GM19395 (cell line): ENCODE measurements at regions not wholly inside any gene's neighbourhood (a gene's known extent, or its start where the extent isn't known, plus 50 kb on each side); places are given as distances from the start of the nearest gene placed in this dataset.

Experiments
- ATAC-seq: cut with Tn5 transposase; IDR thresholded peaks from one replicate; pipeline ENCODE4 v1.9.1; 2021; ENCODE audit warnings: mild to moderate bottlenecking, moderate library complexity; ENCODE audit not compliant: unreplicated experiment

- ATAC-seq = no peak
Measured at GRCh38 chr7:22627136-22627535, 99.9 kb upstream of the IL6 start.

DNA sequence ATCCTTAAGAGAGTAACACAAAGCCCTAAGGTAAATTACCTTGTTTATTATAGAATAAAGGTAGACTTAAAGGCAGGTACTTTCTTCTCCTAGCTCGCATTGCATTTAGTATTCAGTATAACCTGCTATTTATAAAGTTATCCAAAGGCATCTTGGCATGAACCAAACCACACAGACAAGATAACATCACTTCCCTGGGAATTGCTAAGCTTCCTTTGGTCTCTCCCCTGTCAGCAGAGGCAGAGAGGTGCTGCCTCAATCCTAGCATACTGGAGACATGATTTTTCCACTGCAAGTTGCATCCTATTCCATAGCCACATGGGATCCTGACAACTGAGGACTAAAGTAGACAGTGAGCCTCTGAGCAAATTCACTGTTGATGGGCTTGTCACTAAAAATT is 101.7 kb upstream of the IL6 start:
- no peak for ATAC-seq

DNA sequence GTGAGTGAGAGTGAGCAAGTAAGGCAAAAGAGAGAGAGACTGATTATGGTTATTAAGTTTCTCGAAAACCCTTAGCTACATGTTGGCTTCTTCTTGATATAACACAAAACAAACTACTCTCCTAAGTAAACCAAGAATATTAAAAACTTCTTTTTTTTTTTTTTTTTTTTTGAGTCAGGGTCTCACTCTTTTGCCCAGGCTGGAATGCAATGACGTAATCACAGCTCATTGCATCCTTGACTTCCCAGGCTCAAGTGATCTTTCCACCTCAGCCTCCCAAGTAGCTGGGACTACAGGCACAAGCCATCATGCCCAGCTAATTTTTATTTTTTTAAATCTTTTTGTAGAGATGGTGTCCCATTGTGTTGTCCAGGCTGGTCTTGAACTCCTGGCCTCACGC is 102.2 kb upstream of the IL6 start:
- no peak for ATAC-seq

- no peak for ATAC-seq
Measured at GRCh38 chr7:22622116-22622785, 104.7 kb upstream of the IL6 start.

GRCh38 chr7:22618528-22618927 is 108.5 kb upstream of the IL6 start:
- no peak for ATAC-seq

DNA sequence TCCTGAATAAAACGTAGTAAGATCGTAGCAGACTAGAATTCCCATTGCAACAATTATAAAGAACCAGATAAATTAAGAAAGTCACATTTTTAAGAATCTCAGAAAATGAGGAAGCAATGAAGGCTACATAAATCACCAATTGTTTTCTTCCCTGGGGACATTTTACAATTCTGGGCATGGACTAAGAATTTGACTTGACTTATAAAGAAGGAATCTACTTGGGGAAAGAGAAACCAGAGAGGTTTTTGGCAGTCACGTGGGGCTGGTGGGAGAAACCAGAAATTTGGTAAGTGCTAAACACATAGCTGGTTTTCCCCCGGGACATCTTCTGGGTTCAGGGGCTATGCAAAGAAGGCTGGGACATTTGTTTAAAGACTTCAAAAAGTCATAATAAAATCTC is 109.8 kb upstream of the IL6 start:
- ATAC-seq = no peak

DNA sequence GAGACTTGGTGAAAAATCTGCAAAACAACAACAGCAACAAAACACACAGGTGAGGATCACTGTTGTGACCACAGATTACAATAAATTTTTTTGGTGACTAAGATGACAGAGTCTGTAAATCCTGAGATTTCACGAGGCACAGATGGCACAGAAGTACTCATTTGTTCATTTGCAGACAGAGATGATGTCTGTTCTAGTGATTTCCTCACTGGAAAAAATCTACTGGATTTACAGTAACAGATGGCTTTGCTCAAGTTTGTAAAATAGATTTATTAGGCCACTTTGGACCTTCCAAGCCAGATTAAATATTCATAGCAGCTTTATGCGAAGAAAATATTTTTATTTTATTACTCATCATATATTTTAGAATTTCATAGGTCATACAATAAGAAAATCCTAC is 113.5 kb upstream of the IL6 start:
- no peak for ATAC-seq

DNA sequence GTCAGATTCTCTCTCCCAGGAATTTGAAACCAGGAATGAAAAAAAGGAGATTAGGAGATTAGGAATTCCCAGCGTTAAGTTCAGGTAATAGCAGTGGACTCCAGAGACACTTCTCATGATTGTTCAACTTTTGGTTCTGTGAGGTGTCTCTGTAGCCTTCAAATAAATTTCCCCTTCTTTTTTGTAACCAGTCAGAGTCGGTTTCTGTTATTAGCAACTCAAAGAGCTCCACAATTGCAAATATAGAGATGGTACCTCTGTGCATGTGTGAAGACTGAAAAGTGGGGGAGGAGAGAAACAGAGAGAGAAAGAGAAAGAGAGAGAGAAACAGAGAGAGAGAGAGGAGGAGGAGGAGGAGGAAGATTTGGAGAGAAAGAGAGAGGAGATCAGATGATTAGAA is 112.8 kb upstream of the STEAP1B start:
- no peak for ATAC-seq

DNA sequence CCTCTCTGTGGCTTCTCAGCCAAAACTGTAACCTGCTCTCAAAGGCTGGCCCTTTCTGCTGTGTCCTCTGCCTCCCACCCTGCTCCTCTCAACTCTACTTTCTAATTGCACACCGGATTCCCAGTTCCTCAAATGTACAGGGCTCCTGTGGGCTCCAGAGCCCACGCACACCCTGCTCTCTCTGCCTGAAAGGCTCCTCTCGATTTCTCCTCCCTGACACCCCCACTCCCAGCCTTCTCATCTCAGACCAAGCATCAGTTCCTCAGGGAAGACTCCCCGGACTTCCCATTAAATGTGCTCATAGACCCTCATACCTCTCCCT is 111.7 kb upstream of the STEAP1B start:
- no peak for ATAC-seq

DNA sequence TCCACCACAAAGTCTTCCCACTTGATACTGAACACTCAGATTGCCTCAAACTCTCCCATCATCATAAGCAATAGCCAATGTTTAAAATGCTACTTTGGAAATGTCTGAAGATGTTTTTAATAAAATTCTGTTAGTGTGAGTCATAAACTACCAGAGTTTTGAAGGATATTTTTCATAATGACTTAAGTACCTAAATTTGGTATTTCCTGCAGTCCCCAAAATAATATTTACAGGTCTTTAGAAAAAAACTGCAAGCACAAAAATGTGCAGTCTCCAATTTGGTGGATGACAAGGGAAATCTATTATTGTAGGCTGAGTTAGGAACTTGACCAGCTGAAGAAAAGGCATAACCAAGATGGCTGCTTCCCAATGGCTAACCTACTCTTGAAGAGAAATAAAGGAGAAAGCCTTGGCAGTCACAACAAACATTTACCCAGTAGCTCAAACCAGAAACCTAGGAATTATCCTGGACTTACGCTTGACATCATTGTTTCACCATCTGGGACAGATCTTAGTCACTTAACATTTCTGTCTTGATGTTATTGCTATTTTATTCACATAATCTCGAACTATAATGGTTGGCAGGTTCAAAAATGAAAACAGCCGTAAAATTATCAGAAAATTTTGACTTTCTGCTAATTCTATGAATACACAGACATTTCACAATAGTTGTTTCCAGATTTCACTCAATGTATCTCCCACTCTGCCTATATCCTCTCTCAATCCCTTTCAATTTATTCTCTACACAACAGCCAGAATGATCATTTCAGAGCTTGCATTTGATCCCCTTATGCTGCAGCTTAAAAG is 111.2 kb upstream of the STEAP1B start:
- ATAC-seq = no peak

DNA sequence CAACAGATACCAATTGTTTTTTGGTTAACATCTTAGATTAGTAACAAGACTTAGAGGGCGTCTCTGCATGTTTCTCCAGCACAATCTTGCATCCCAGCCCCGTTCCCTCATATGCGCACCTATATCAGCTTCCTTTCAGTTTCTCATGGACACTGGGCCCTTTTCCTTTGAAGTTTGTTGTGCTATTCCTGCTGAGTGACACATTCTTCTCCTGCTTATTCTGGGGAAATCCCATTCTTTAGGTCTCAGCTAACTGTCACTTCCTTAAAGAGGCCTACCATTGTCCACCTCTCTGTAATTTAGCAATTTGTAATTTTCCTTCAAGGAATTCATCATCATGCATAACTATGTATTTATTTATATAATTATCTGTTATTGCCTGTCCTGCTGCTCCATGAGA is 110.3 kb upstream of the STEAP1B start:
- ATAC-seq = no peak

DNA sequence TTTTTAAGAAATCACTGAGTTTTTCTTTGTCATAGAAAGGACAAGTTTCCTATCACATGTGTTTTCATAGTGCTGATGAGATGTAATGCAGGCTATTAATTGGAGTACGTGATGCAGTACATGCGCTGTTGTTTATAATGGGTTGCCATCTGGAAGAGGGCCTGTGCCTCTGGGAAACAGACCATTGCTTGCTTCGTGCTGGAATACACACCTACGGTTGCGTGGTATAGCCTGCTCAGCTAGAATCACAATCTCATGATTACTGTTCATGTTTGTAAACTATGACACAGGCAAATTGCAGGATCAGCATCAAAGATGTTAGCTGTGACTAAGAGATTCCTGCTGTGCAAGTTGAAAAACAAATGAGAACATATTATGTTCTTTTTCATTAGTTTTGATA is 107.2 kb upstream of the STEAP1B start:
- ATAC-seq = no peak

DNA sequence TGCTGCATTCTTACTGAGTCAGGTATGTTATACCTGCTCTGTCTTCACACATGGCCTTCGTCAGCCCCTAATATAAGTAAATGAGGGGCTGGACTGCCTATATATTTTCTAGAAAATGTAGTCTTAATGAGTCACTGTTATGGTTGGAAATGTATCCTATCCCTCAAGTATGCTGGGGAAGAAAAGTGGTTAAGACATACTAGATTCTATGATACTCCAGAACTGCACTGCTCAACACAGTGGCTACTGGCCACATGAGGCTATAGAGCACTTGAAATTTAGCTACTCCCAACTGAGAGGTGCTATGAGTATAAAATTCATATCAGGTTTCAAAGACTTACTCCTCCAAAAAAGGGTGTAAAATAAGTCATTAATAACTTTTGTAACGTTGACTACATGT is 104.3 kb upstream of the STEAP1B start:
- ATAC-seq = no peak

GRCh38 chr7:22601812-22602565 is 102.0 kb upstream of the STEAP1B start:
- no peak for ATAC-seq

DNA sequence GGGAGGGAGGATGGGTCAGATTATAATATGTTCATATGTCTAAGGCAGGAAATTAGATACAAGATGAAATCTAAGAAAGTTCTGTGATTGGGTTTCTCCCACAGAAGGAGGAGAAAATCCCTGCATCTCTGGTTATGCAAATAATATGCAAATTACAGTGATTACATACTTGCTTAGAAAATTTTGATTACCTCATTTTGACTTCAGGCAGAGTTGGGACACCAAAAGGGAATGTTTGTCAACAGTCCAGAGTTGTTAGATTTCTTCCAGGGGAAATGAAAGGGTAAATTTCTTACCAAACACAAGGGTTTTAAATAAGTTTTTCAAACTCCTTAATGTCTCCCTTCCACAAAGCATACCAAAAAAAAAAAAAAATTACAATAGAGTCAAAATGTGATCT is 101.4 kb upstream of the STEAP1B start:
- ATAC-seq = no peak

- ATAC-seq = no peak
Measured at GRCh38 chr7:22601003-22601402, 101.0 kb upstream of the STEAP1B start.

- no peak for ATAC-seq
Measured at GRCh38 chr7:22598318-22598920, 98.4 kb upstream of the STEAP1B start.

DNA sequence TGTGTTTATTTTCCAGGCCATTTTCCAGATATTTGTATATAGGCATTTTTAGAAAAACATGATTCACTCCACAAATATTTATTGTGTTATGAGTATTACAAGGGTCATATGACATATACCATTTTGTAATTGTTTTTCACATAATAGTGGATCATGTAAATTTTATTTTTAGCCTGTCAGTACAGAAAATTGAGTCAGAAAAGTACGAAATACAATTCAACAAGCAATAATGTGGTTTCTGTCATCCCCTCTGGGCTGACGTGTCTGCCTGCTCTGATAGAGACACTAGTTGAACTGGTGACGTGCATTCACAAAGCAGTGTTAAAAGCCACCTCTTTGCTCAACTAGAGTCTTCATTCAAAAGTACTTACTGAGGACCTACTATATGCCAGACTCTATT is 97.9 kb upstream of the STEAP1B start:
- no peak for ATAC-seq

DNA sequence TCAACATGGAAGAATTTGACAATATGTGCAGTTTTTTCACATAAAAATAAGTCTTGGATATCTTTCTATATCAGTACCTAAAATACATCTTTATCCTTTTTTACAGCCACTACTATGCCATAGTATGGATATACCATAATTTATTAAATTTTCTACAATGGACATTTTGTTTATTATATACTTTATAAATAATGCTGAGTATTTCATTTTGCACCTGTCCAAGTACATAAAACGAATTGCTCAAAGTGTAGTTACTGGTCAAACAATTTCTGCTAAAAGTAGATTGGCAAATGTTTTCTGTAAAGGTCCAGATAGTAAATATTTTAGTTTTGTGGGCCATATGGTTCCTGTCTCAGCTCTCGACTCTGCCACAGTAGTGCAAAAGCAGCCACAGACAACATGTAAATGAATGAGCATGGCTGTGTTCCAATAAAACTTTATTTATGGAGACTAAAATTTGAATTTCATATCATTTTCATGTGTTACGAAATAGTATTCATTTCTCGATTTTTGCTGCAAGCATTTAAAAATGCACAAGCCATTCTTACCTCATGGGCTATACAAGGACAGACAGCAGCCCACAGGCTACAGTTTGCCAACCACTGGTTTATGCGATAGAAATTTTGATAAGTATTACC is 96.9 kb upstream of the STEAP1B start:
- ATAC-seq = no peak

GRCh38 chr7:22594020-22594419 is 94.0 kb upstream of the STEAP1B start:
- no peak for ATAC-seq

GRCh38 chr7:22591271-22591670 is 91.3 kb upstream of the STEAP1B start:
- ATAC-seq = no peak
